Spinal cord (tissue), 9 donors: ENCODE measurements at regions not wholly inside any gene's neighbourhood (a gene's known extent, or its start where the extent isn't known, plus 50 kb on each side); places are given as distances from the start of the nearest gene placed in this dataset.
A peak's percentile ranks its signal among the peaks of the same experiment; 100 is the strongest.
"Not testable (repeated sequence)": the region's sequence is repeated elsewhere in the genome, so short reads cannot be mapped to it uniquely, and the experiment has no call there.

Source experiments
- DNase-seq, 6 donors: peaks; one replicate each; pipeline versions ENCODE4 v3.0.0 to v3.0.0-alpha.2; 2013 to 2015; ENCODE audit warnings: low spot score in 6 of 6, low read depth in 4 of 6
- H3K27ac ChIP-seq: one replicate; pipeline ENCODE4 v1.5.1; 2013; ENCODE audit warnings: low read depth, low read length, control low read depth
- H3K27me3 ChIP-seq: one replicate; pipeline ENCODE4 v1.6.1; 2013; ENCODE audit warnings: low read length; ENCODE audit not compliant: control insufficient read depth, insufficient read depth
- H3K36me3 ChIP-seq: one replicate; pipeline ENCODE4 v1.6.1; 2013; ENCODE audit warnings: low read length; ENCODE audit not compliant: control insufficient read depth, insufficient read depth
- H3K4me1 ChIP-seq: one replicate; pipeline ENCODE4 v1.6.1; 2013; ENCODE audit warnings: low read length; ENCODE audit not compliant: control insufficient read depth, insufficient read depth
- H3K4me3 ChIP-seq: one replicate; pipeline ENCODE4 v1.5.1; 2013; ENCODE audit warnings: low read depth, low read length, control low read depth
- H3K9me3 ChIP-seq: one replicate; pipeline ENCODE4 v1.6.1; 2013; ENCODE audit warnings: low read length; ENCODE audit not compliant: control insufficient read depth, insufficient read depth
- WGBS: methylation state at CpG from one replicate; pipeline ENCODE4 v1.1.5; 2013; ENCODE audit warnings: missing lambda C conversion rate; ENCODE audit not compliant: insufficient coverage; 5-methylcytosine and 5-hydroxymethylcytosine counted together
- donor health status: healthy.

DNA sequence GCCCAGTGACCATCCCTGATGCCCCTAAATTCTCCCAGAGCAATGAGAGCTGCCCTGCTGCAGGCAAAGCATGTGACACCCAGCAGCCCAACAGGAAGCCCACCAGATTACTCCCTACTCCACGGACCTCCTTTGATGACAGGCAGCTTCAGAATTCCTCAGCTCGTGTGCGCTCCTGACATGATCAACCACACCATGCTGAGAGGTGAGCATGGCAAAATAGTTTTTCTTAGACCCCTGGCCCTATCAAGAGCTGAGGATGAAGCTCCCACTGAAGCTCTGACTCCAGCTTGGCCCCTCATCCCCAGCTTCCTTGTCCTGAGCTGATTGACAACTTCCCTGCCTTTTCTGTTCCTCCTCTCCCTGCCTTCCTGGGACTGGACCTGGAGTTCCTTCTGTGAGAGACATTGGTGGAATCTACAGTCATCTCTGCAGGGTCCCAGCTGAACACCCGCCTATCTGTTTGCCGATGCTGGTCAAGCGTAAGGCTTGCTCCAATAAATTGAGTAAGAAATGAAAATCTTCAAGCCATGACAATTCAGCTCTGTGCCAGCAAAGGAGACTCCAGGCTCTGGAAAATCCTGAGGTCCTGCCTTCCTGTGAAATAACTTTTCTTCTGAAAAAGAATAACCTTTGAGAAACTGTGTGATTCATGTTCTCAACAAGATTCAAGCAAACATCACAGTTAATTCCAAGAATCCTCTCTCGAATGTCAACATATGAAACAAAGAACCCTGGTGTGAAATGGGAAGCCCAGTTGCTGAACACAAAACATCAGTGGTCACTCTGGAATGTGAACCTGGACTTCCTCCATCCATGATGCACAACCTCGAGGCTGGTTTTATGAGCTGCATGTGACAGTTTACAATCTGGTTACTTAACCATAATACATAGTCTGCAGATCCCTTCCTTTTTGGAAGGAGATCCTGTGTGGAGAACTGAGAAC, 201.1 kb downstream of the SPP2 start:
- no peaks in the 10 kb centered on the region for H3K36me3 ChIP-seq
- peak in 1 of 6 donors; percentile 67 for DNase-seq
- H3K27ac ChIP-seq = peak overlapping the region; percentile 25
- H3K4me3 ChIP-seq = no peak overlapping the region
- no peaks in the 10 kb centered on the region for H3K9me3 ChIP-seq
- WGBS = 91% methylated on average over 3 of the region's 8 CpGs
- peaks cover 6% of the 10 kb centered on the region for H3K4me1 ChIP-seq
- H3K27me3 ChIP-seq = no peaks in the 10 kb centered on the region

DNA sequence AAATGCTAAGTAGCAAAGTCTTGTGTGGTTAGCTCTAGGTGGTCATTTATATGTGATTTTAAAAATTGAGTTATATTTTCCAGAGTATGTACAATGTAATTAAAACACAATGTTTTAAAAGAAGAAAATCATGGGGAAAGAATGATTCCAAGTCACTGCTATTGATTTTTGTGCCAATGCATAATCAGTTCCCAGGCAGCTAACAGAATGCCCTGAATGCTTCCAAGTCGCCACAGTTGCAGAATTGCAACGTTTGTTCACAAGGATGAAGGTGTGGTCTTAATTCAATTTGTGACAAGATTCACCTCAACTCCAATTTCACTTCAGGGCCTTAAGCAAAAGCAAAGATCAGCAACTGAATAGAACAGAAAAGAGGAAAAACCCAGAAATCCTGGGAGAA, 200.4 kb downstream of the SPP2 start:
- Histone ChIP-seq H3K4me1 (peaks cover 6% of the 10 kb centered on the region), H3K4me3 (no peak overlapping the region), H3K9me3 (no peaks in the 10 kb centered on the region), H3K27me3 (no peaks in the 10 kb centered on the region), H3K36me3 (no peaks in the 10 kb centered on the region), H3K27ac (no peak overlapping the region)
- no CpG with 5 or more reads among the region's 2 CpGs for WGBS
- DNase-seq = peak in 1 of 6 donors; percentile 38

DNA sequence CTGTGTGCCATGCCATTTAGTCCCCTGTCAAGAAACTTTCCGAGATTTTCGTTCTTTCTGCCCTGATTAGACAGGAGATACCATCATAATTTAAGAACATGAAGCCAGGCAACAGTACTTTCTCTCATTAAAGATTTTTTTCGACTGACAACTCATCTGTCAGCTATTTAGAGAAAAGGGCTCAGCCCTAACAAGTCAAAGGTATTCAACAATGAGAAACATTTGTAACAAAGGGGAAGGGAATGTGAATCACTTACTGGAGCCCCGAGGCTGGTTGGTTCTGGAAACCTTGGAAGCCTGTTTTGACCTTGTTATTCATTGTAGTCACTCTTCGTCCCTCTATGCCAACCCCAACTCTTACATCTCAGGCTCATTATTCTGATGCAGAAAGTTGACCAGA, 199.4 kb downstream of the SPP2 start:
- Histone ChIP-seq H3K36me3 (no peaks in the 10 kb centered on the region), H3K27ac (no peak overlapping the region), H3K4me1 (peaks cover 6% of the 10 kb centered on the region), H3K9me3 (no peaks in the 10 kb centered on the region), H3K27me3 (no peaks in the 10 kb centered on the region), H3K4me3 (no peak overlapping the region)
- DNase-seq = no peak
- WGBS = 77% methylated on average over 2 of the region's 5 CpGs

DNA sequence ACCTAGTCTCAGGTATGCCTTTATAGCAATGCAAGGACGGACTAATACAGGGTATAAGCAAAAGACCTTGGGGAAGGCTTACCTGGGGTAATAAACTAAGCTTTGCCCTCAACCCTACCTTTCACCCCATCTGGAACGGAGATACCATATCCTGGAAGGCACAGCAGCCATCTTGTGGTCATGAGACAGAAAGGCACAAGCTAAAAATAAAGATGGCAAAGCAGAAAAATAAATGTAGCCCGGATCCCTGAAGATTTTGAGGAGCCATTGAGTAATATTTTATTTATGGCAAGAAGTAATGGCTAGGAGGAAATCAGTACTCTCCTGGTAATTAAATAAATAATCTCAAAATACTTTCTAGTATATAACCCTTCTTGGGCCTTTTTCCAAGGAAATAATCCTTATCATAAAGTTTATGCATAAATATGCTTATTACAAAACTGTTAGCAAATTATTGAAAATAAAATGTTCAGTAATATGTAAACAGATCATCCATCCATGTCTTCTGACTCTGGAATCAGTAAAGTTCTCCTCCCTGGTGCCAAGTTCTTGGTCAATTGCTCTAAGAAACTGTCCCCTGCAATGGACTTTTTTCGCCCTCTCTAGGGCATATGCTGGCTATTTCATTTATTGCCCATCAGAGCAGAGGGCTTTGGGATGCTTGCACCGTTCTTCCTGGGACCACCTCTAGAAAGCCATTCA, 198.7 kb downstream of the SPP2 start:
- 100% methylated on average over 1 of the region's 5 CpGs for WGBS
- Histone ChIP-seq H3K27me3 (no peaks in the 10 kb centered on the region), H3K9me3 (no peaks in the 10 kb centered on the region), H3K36me3 (no peaks in the 10 kb centered on the region), H3K27ac (no peak overlapping the region), H3K4me1 (peaks cover 6% of the 10 kb centered on the region), H3K4me3 (no peak overlapping the region)
- DNase-seq = no peak

GRCh38 chr2:234248213-234248710, 197.8 kb downstream of the SPP2 start:
- not testable (repeated sequence) for H3K36me3 ChIP-seq, H3K27me3 ChIP-seq, H3K4me1 ChIP-seq, H3K4me3 ChIP-seq, H3K9me3 ChIP-seq, H3K27ac ChIP-seq, DNase-seq
- 95% methylated on average over 8 of the region's 10 CpGs for WGBS

GRCh38 chr2:234247453-234248180, 197.1 kb downstream of the SPP2 start:
- WGBS = 97% methylated on average over 40 of the region's 42 CpGs
- no peaks in the 10 kb centered on the region for H3K9me3 ChIP-seq
- H3K36me3 ChIP-seq = no peaks in the 10 kb centered on the region

DNA sequence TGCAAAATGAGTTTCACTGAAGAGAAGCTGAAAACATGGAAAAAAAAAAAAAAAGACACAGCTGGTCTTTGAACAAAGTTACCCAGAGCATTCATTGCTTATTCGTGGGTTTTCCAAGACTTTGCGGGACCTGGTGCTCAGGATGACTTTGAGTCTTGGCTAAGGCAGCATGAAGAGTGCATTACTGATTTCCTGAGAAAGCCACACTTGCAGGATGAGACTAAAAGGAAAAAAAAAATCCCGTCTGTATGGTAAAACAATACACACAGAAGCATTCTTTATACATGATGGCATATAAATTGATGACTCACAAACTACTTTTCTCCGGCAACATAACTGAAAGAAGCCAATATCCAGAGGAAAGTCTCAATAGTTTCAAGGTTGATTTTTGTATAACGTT, 195.4 kb downstream of the SPP2 start:
- no peaks in the 10 kb centered on the region for H3K4me1 ChIP-seq
- H3K9me3 ChIP-seq = no peaks in the 10 kb centered on the region
- no peaks in the 10 kb centered on the region for H3K36me3 ChIP-seq
- H3K27ac ChIP-seq = no peak overlapping the region
- H3K4me3 ChIP-seq = no peak overlapping the region
- WGBS = 41% methylated on average over 2 of the region's 5 CpGs
- no peaks in the 10 kb centered on the region for H3K27me3 ChIP-seq
- no peak for DNase-seq

More at GRCh38 chr2:234247453-234248180, 197.1 kb downstream of the SPP2 start:
- no peak for DNase-seq
- Histone ChIP-seq H3K27ac (no peak overlapping the region), H3K27me3 (no peaks in the 10 kb centered on the region), H3K4me1 (peaks cover 6% of the 10 kb centered on the region), H3K4me3 (no peak overlapping the region)

DNA sequence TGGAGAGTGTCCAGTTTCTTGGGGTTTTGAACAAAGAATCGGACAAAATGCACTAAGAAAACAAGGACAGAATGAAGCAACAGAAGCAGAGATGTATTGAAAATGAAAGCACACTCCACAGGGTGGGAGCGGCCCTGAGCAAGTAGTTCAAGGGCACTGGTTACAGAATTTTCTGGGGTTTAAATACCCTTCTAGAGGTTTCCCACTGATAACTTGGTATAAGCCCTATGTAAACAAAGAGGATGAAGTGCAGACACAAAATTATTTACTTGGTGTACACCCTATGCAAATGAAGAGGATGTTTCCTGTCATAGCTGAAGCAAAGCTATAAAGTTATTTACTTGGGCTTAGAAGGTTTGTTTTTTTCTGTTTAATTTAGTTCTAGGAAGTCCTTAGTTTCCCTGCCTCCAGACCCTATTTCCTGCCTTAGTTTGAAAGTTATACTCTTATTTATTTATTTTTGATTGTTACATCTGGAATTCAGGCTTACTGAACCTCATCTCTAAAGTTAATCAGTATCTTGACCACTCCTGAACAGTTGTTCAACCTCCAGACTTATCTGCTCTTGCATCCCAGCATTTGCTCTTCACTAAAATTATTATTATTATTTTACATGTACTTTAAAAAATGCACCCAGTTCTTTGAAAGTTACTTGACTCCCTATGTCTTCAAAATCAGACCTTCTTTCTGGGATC, 193.5 kb downstream of the SPP2 start:
- no peaks in the 10 kb centered on the region for H3K27me3 ChIP-seq
- H3K27ac ChIP-seq = no peak overlapping the region
- no peak for DNase-seq
- no CpG with 5 or more reads among the region's 2 CpGs for WGBS
- no peak overlapping the region for H3K4me3 ChIP-seq
- H3K9me3 ChIP-seq = no peaks in the 10 kb centered on the region
- no peaks in the 10 kb centered on the region for H3K4me1 ChIP-seq
- H3K36me3 ChIP-seq = no peaks in the 10 kb centered on the region

GRCh38 chr2:234242459-234242836, 191.9 kb downstream of the SPP2 start:
- Histone ChIP-seq H3K9me3 (no peaks in the 10 kb centered on the region), H3K36me3 (no peaks in the 10 kb centered on the region), H3K27ac (no peak overlapping the region), H3K4me3 (no peak overlapping the region), H3K4me1 (no peaks in the 10 kb centered on the region), H3K27me3 (no peaks in the 10 kb centered on the region)
- DNase-seq = peak in 1 of 6 donors; percentile 85
- 17% methylated on average over 1 of the region's 3 CpGs for WGBS
